GM23248 (cell line): ENCODE measurements at regions not wholly inside any gene's neighbourhood (a gene's known extent, or its start where the extent isn't known, plus 50 kb on each side); places are given as distances from the start of the nearest gene placed in this dataset.
A peak's percentile ranks its signal among the peaks of the same experiment; 100 is the strongest.

ENCODE experiments used
- DNase-seq: peaks from one replicate; pipeline ENCODE4 v3.0.0-alpha.2; 2015
- H2AFZ ChIP-seq: fragments of 200-600 bp; sonication (generic); 2 replicates; pipeline ENCODE4 v1.6.1; 2016; ENCODE audit warnings: antibody characterized with exemption
- H3F3A ChIP-seq: fragments of 200-600 bp; sonication (generic); 2 replicates; pipeline ENCODE4 v1.6.1; 2016; ENCODE audit warnings: mild to moderate bottlenecking, antibody characterized with exemption, mixed run types; ENCODE audit not compliant: insufficient read depth
- H3K27ac ChIP-seq: fragments of 200-600 bp; sonication (generic); 2 replicates; pipeline ENCODE4 v1.5.1; 2016; ENCODE audit warnings: mild to moderate bottlenecking
- H3K27me3 ChIP-seq: fragments of 200-600 bp; sonication (generic); replicated peaks from 2 replicates; pipeline ENCODE4 v1.6.1; 2016; ENCODE audit warnings: mild to moderate bottlenecking; ENCODE audit not compliant: insufficient read depth
- H3K36me3 ChIP-seq: fragments of 200-600 bp; sonication (generic); 2 replicates; pipeline ENCODE4 v1.6.1; 2016; ENCODE audit warnings: low read depth, mild to moderate bottlenecking
- H3K4me1 ChIP-seq: fragments of 200-600 bp; sonication (generic); 2 replicates; pipeline ENCODE4 v1.6.1; 2016; ENCODE audit warnings: mild to moderate bottlenecking; ENCODE audit not compliant: insufficient read depth
- H3K4me2 ChIP-seq: fragments of 200-600 bp; sonication (generic); one replicate; pipeline ENCODE4 v1.6.1; 2016; ENCODE audit warnings: mild to moderate bottlenecking; ENCODE audit not compliant: unreplicated experiment
- H3K4me3 ChIP-seq: fragments of 200-600 bp; sonication (generic); 2 replicates; pipeline ENCODE4 v1.5.1; 2016; ENCODE audit warnings: mild to moderate bottlenecking
- H3K79me2 ChIP-seq: fragments of 200-600 bp; sonication (generic); 2 replicates; pipeline ENCODE4 v1.6.1; 2016; ENCODE audit warnings: mild to moderate bottlenecking; ENCODE audit not compliant: insufficient read depth
- H3K9ac ChIP-seq: fragments of 200-600 bp; sonication (generic); 2 replicates; pipeline ENCODE4 v1.6.1; 2016; ENCODE audit warnings: mild to moderate bottlenecking
- H3K9me2 ChIP-seq: fragments of 200-600 bp; sonication (generic); 2 replicates; pipeline ENCODE4 v1.6.1; 2016; ENCODE audit warnings: mixed run types, mild to moderate bottlenecking, moderate library complexity; ENCODE audit not compliant: insufficient read depth
- H3K9me3 ChIP-seq: fragments of 200-600 bp; sonication (generic); one replicate; pipeline ENCODE4 v1.6.1; 2017; ENCODE audit warnings: low read depth
- H4K20me1 ChIP-seq: fragments of 200-600 bp; sonication (generic); 2 replicates; pipeline ENCODE4 v1.6.0; 2016; ENCODE audit not compliant: insufficient read depth
- EZH2 ChIP-seq: fragments of 200-600 bp; sonication (generic); IDR thresholded peaks from 2 replicates; pipeline ENCODE4 v1.6.1; 2018; ENCODE audit warnings: antibody characterized with exemption, mild to moderate bottlenecking; ENCODE audit not compliant: insufficient read depth, poor library complexity, severe bottlenecking
- EZH2phosphoT487 ChIP-seq: fragments of 200-600 bp; sonication (generic); IDR thresholded peaks from 2 replicates; pipeline ENCODE4 v1.6.1; 2018; ENCODE audit warnings: antibody characterized with exemption, moderate library complexity, mild to moderate bottlenecking, low read depth; ENCODE audit not compliant: insufficient read depth
- WGBS, 2 experiments: methylation state at CpG; one replicate each; pipeline ENCODE4 v1.1.6; 2015 to 2017; ENCODE audit warnings: low lambda C conversion rate in 2 of 2, low coverage in 1 of 2; ENCODE audit errors: missing lambda C conversion rate in 2 of 2; 5-methylcytosine and 5-hydroxymethylcytosine counted together
- in situ Hi-C: fragments of 300-500 bp; cut with MboI; formaldehyde crosslinking; loops from 2 replicates; pipeline ENCODE4 v1.15.0; 2020

DNA sequence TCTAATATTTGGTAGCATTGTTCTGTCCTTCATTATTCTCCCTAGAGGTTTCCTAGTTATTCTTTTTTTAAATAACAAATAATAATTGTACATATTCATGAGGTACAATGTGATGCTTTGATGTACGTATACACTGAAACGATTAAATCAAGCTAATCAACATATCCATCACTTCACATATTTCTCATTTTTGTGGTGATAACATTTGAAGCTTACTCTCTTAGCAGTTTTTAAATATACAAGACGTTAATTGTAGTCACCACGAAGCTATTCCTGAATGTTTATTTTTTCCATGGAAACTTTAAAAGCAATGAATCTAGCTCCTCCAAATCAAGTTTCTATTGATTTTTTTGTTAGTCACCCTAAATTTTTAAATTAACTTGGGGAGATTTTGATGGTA lies 81.1 kb upstream of the PRNP start:
- H2AFZ ChIP-seq = no peak overlapping the region
- in situ Hi-C loops = loop anchor here (5.0 to 25.0 kb wide), 2 partner anchors 117 to 357 kb away; partner anchors contain the start of gene PRND
- no peaks in the 10 kb centered on the region for H3K79me2 ChIP-seq
- H3K9me3 ChIP-seq = no peaks in the 10 kb centered on the region
- peaks cover 21% of the 10 kb centered on the region; the same call in 1 of the 2 replicates for H3F3A ChIP-seq
- no peaks in the 10 kb centered on the region for H3K36me3 ChIP-seq
- 81 to 89% methylated on average over 4 of the region's 4 CpGs for WGBS, 2 experiments
- no peak for DNase-seq
- no peaks in the 10 kb centered on the region for H4K20me1 ChIP-seq
- H3K9ac ChIP-seq = no peak overlapping the region
- TF ChIP-seq EZH2 (no peak), EZH2phosphoT487 (no peak)
- no peaks in the 10 kb centered on the region for H3K27me3 ChIP-seq
- H3K4me1 ChIP-seq = peaks cover 23% of the 10 kb centered on the region
- H3K4me2 ChIP-seq = no peak overlapping the region
- H3K4me3 ChIP-seq = no peak overlapping the region
- H3K27ac ChIP-seq = no peak overlapping the region
- H3K9me2 ChIP-seq = no peaks in the 10 kb centered on the region

- H3K4me1 ChIP-seq = peaks cover 23% of the 10 kb centered on the region
- no peak for DNase-seq
- H3K4me3 ChIP-seq = no peak overlapping the region
- H2AFZ ChIP-seq = no peak overlapping the region
- H3K9ac ChIP-seq = no peak overlapping the region
- no peaks in the 10 kb centered on the region for H3K9me3 ChIP-seq
- H3K79me2 ChIP-seq = no peaks in the 10 kb centered on the region
- H3K27ac ChIP-seq = no peak overlapping the region
- H3K27me3 ChIP-seq = no peaks in the 10 kb centered on the region
- in situ Hi-C loops = loop anchor here (25.0 kb wide), 1 partner anchor 358 kb away; no protein-coding TSS in a partner anchor
- 94 to 95% methylated on average over 3 of the region's 3 CpGs for WGBS, 2 experiments
- TF ChIP-seq EZH2 = no peak
- no peak for TF ChIP-seq EZH2phosphoT487
- no peaks in the 10 kb centered on the region for H3K9me2 ChIP-seq
- H3K36me3 ChIP-seq = no peaks in the 10 kb centered on the region
- no peaks in the 10 kb centered on the region for H4K20me1 ChIP-seq
- H3K4me2 ChIP-seq = no peak overlapping the region
- peaks cover 23% of the 10 kb centered on the region; the same call in 1 of the 2 replicates for H3F3A ChIP-seq
Measured at GRCh38 chr20:4604580-4604979, 81.7 kb upstream of the PRNP start.

DNA sequence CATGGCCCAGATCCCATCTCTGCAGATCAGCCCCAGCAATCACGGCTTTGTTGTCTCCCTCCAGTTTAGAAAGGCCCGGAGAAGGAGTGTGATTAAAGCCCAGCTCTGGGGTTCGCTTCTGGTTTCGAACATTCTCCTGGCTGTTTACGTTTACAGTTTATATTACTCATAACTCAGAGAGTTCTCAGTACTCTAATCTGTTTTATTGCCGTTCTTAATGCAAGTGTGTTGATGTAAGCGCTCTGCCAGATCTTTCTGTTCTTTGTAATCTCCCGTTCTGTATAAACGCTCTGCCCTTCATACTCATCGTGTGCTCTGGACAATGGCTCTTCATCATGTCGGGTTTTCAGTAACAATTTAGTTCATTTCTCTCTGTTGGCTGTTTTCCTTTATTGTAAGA lies 82.5 kb upstream of the PRNP start:
- Histone ChIP-seq H3K9ac (no peak overlapping the region), H3K27me3 (no peaks in the 10 kb centered on the region), H3K4me2 (no peak overlapping the region), H2AFZ (no peak overlapping the region), H3F3A (peaks cover 23% of the 10 kb centered on the region; the same call in 1 of the 2 replicates), H3K4me3 (no peak overlapping the region), H3K4me1 (peaks cover 23% of the 10 kb centered on the region), H3K79me2 (no peaks in the 10 kb centered on the region), H4K20me1 (no peaks in the 10 kb centered on the region), H3K27ac (no peak overlapping the region), H3K9me2 (no peaks in the 10 kb centered on the region), H3K36me3 (no peaks in the 10 kb centered on the region), H3K9me3 (no peaks in the 10 kb centered on the region)
- in situ Hi-C loops = loop anchor here (25.0 kb wide), 1 partner anchor 359 kb away; no protein-coding TSS in a partner anchor
- 93 to 96% methylated on average over 11 of the region's 11 CpGs for WGBS, 2 experiments
- no peak for TF ChIP-seq EZH2phosphoT487
- no peak for TF ChIP-seq EZH2
- DNase-seq = no peak

DNA sequence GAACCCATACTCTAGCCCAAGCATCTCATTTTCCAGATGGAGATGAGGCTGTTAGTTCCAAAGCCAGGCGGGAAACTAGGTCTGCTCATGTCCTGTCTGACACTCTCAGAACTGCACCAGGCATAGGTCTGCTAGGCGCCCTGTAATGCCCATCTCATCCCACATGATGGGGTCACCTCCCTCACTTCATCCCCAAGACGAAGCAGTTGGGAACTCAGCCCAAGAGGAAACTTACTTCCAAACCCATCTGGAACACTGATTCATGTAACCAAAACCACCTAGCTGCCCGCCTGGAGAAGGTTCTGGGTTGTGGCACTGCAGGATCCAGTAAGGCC lies 84.0 kb upstream of the PRNP start:
- Histone ChIP-seq H3K36me3 (no peaks in the 10 kb centered on the region), H3K9ac (no peak overlapping the region), H3K4me1 (peaks cover 23% of the 10 kb centered on the region), H3K4me2 (peak overlapping the region; percentile 53), H3K9me3 (no peaks in the 10 kb centered on the region), H3K4me3 (no peak overlapping the region), H3K27me3 (no peaks in the 10 kb centered on the region), H2AFZ (no peak overlapping the region), H4K20me1 (no peaks in the 10 kb centered on the region), H3K79me2 (no peaks in the 10 kb centered on the region), H3K9me2 (no peaks in the 10 kb centered on the region), H3F3A (peaks cover 23% of the 10 kb centered on the region; the same call in 1 of the 2 replicates), H3K27ac (0 out of 2 replicates have a peak overlapping the region, but pooled peaks have one; percentile 7)
- DNase-seq = peak; percentile 73
- no peak for TF ChIP-seq EZH2phosphoT487
- TF ChIP-seq EZH2 = no peak
- 22 to 32% methylated on average over 4 of the region's 4 CpGs for WGBS, 2 experiments
- in situ Hi-C loops = loop anchor here (25.0 kb wide), 1 partner anchor 360 kb away; no protein-coding TSS in a partner anchor
